ENCODE measurements at regions not wholly inside any gene's neighbourhood (a gene's known extent, or its start where the extent isn't known, plus 50 kb on each side); places are given as distances from the start of the nearest gene placed in this dataset.

- no peak for DNase-seq (ENCODE audit: low read depth in 2 of 2)
These were observed 180.0 kb downstream of the MTRR start for GRCh38 chr5:8048920-8049319.

- DNase-seq (ENCODE audit: low read depth in 2 of 2): no peak
These were observed 181.7 kb downstream of the MTRR start for GRCh38 chr5:8050616-8051175.

GRCh38 chr5:8053270-8053669 lies 184.3 kb downstream of the MTRR start:
- no peak for DNase-seq (ENCODE audit: low read depth in 2 of 2)

- DNase-seq (ENCODE audit: low read depth in 2 of 2): no peak
These were observed 188.8 kb downstream of the MTRR start for GRCh38 chr5:8057769-8058168.

GRCh38 chr5:8058616-8059190 lies 189.8 kb downstream of the MTRR start:
- DNase-seq (ENCODE audit: low read depth in 2 of 2): no peak

- no peak for DNase-seq (ENCODE audit: low read depth in 2 of 2)
These were observed 190.4 kb downstream of the MTRR start for GRCh38 chr5:8059337-8059736.

GRCh38 chr5:8060235-8060952 lies 191.4 kb downstream of the MTRR start:
- DNase-seq (ENCODE audit: low read depth in 2 of 2): no peak

- no peak for DNase-seq (ENCODE audit: low read depth in 2 of 2)
These were observed 192.0 kb downstream of the MTRR start for GRCh38 chr5:8060953-8061429.

- no peak for DNase-seq (ENCODE audit: low read depth in 2 of 2)
These were observed 193.6 kb downstream of the MTRR start for GRCh38 chr5:8062521-8062920.

GRCh38 chr5:8068078-8068477 lies 199.1 kb downstream of the MTRR start:
- no peak for DNase-seq (ENCODE audit: low read depth in 2 of 2)

GRCh38 chr5:8070138-8070537 lies 201.2 kb downstream of the MTRR start:
- no peak for DNase-seq (ENCODE audit: low read depth in 2 of 2)

- DNase-seq (ENCODE audit: low read depth in 2 of 2): no peak
These were observed 210.1 kb downstream of the MTRR start for GRCh38 chr5:8079056-8079455.

GRCh38 chr5:8081179-8081578 lies 212.2 kb downstream of the MTRR start:
- DNase-seq (ENCODE audit: low read depth in 2 of 2): no peak

GRCh38 chr5:8093669-8094068 lies 224.7 kb downstream of the MTRR start:
- no peak for DNase-seq (ENCODE audit: low read depth in 2 of 2)

- DNase-seq (ENCODE audit: low read depth in 2 of 2): no peak
These were observed 225.4 kb downstream of the MTRR start for GRCh38 chr5:8094304-8094703.

GRCh38 chr5:8097146-8097545 lies 228.2 kb downstream of the MTRR start:
- DNase-seq (ENCODE audit: low read depth in 2 of 2): no peak

GRCh38 chr5:8098081-8098480 lies 229.1 kb downstream of the MTRR start:
- DNase-seq (ENCODE audit: low read depth in 2 of 2): no peak

- no peak for DNase-seq (ENCODE audit: low read depth in 2 of 2)
These were observed 233.8 kb downstream of the MTRR start for GRCh38 chr5:8102714-8103113.

- no peak for DNase-seq (ENCODE audit: low read depth in 2 of 2)
These were observed 245.8 kb downstream of the MTRR start for GRCh38 chr5:8114597-8115266.

- DNase-seq (ENCODE audit: low read depth in 2 of 2): no peak
These were observed 254.6 kb downstream of the MTRR start for GRCh38 chr5:8123559-8123958.

GRCh38 chr5:8134609-8135008 lies 265.7 kb downstream of the MTRR start:
- no peak for DNase-seq (ENCODE audit: low read depth in 2 of 2)

- DNase-seq (ENCODE audit: low read depth in 2 of 2): no peak
These were observed 266.8 kb downstream of the MTRR start for GRCh38 chr5:8135742-8136141.

- DNase-seq (ENCODE audit: low read depth in 2 of 2): no peak
These were observed 267.3 kb downstream of the MTRR start for GRCh38 chr5:8136271-8136670.

Measured in dermis microvascular lymphatic vessel endothelial cell (primary cell).